ENCODE measurements at regions not wholly inside any gene's neighbourhood (a gene's known extent, or its start where the extent isn't known, plus 50 kb on each side); places are given as distances from the start of the nearest gene placed in this dataset.

DNA sequence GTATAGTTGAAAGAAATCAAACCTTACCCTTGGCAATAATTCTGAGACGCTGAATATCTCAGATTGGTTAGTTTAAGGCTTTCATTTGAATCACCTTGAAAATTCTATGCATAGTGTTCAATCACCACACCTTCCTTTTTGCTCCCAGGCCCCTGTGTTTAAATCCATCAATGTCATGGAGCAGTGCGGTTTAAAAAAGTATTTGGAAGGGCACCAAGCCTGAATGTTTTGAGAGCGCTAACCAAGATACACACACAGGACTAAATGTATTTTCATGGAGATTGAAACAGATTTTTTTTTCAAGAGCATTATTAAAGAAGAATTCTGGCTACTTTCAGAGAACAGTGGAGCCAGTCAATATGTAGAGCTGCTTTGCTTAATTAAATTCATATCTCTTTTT lies 195.7 kb downstream of the CENPW start:
- Mint-ChIP-seq H3K36me3 (ENCODE audit: low read depth, unreplicated experiment) (no peaks in the 10 kb centered on the region), H3K27ac (ENCODE audit: unreplicated experiment) (no peak overlapping the region), H3K4me1 (ENCODE audit: low read depth, unreplicated experiment) (peaks cover 5% of the 10 kb centered on the region), H3K4me3 (ENCODE audit: unreplicated experiment) (no peak overlapping the region), H3K27me3 (ENCODE audit: low read depth, unreplicated experiment) (no peaks in the 10 kb centered on the region), H3K9me3 (ENCODE audit: unreplicated experiment) (no peaks in the 10 kb centered on the region)
- DNase-seq (ENCODE audit: low read depth) (peak; percentile 56), FAIRE-seq (no peak)
- H3K9me3 ChIP-seq (ENCODE audit: insufficient read depth, low read depth, low read length), result no peaks in the 10 kb centered on the region
- no peaks in the 10 kb centered on the region for H3K27me3 ChIP-seq (ENCODE audit: insufficient read depth, low read length)
- H3K4me3 ChIP-seq (ENCODE audit: insufficient read depth, low read depth, low read length), result no peak overlapping the region
- no peak overlapping the region for H2AFZ ChIP-seq (ENCODE audit: low read depth, low read length)
- no peaks in the 10 kb centered on the region for H4K20me1 ChIP-seq (ENCODE audit: insufficient read depth, low read length)
- no peaks in the 10 kb centered on the region for H3K36me3 ChIP-seq (ENCODE audit: insufficient read depth, low read length)
- no peak overlapping the region for H3K9ac ChIP-seq (ENCODE audit: low read length)
- no peak overlapping the region for H3K4me2 ChIP-seq (ENCODE audit: low read length)
- H3K4me1 ChIP-seq (ENCODE audit: insufficient read depth, low read length), result peaks cover 6% of the 10 kb centered on the region
- H3K79me2 ChIP-seq (ENCODE audit: insufficient read depth, low read length), result no peaks in the 10 kb centered on the region
- no peak overlapping the region for H3K27ac ChIP-seq (ENCODE audit: low read depth, low read length)
- TF ChIP-seq, protein P1, sequence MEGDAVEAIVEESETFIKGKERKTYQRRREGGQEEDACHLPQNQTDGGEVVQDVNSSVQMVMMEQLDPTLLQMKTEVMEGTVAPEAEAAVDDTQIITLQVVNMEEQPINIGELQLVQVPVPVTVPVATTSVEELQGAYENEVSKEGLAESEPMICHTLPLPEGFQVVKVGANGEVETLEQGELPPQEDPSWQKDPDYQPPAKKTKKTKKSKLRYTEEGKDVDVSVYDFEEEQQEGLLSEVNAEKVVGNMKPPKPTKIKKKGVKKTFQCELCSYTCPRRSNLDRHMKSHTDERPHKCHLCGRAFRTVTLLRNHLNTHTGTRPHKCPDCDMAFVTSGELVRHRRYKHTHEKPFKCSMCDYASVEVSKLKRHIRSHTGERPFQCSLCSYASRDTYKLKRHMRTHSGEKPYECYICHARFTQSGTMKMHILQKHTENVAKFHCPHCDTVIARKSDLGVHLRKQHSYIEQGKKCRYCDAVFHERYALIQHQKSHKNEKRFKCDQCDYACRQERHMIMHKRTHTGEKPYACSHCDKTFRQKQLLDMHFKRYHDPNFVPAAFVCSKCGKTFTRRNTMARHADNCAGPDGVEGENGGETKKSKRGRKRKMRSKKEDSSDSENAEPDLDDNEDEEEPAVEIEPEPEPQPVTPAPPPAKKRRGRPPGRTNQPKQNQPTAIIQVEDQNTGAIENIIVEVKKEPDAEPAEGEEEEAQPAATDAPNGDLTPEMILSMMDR (IDR thresholded peaks at IDR 0.05; ENCODE audit: insufficient read depth, low read depth, low read length), result no peak
- TF ChIP-seq EZH2 (IDR thresholded peaks at IDR 0.05; ENCODE audit: insufficient read depth, low read length), result no peak

DNA sequence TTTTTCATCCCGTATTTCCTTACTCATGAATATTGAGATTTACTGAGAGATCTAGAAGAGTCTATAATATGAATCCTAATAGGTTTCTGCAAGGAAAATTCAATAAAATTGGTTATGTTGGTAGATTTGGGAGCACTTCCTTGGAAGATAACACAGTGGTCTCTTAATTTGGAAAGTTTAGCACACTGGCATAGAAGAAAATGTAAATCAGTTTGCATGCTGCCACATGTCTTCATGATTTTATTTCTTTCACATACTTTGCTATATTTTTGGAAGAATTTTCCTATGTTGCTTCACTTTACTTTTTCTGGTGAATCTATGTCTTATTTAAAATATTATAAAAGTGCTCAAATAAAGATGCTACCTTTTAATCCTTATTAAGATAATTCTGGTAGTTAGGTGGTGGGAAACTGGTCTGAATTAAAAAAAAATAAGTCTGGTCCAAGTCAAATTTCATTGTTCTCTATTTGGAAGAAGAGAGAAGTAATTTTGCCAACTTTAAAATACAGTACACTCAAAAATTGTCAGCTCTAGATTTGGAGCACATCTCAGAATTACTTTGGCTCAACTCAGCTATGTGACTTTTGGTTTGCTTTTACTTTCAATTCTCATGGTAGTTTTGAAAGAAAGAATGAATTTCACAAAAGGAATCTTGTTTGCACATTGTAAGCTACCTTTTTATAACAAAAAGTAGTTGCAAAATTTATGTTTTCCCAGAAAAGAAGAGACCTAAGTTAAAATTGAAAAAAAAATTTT lies 197.3 kb downstream of the CENPW start:
- FAIRE-seq (no peak), DNase-seq (ENCODE audit: low read depth) (no peak)
- Histone ChIP-seq H3K27me3 (ENCODE audit: insufficient read depth, low read length) (no peaks in the 10 kb centered on the region), H4K20me1 (ENCODE audit: insufficient read depth, low read length) (no peaks in the 10 kb centered on the region), H3K4me2 (ENCODE audit: low read length) (no peak overlapping the region), H3K9me3 (ENCODE audit: insufficient read depth, low read depth, low read length) (no peaks in the 10 kb centered on the region), H3K79me2 (ENCODE audit: insufficient read depth, low read length) (no peaks in the 10 kb centered on the region), H3K4me3 (ENCODE audit: insufficient read depth, low read depth, low read length) (no peak overlapping the region), H3K36me3 (ENCODE audit: insufficient read depth, low read length) (no peaks in the 10 kb centered on the region), H3K4me1 (ENCODE audit: insufficient read depth, low read length) (peaks cover 6% of the 10 kb centered on the region), H3K9ac (ENCODE audit: low read length) (no peak overlapping the region), H2AFZ (ENCODE audit: low read depth, low read length) (no peak overlapping the region), H3K27ac (ENCODE audit: low read depth, low read length) (no peak overlapping the region)
- no peaks in the 10 kb centered on the region for H3K9me3 Mint-ChIP-seq (ENCODE audit: unreplicated experiment)
- peaks cover 5% of the 10 kb centered on the region for H3K4me1 Mint-ChIP-seq (ENCODE audit: low read depth, unreplicated experiment)
- no peaks in the 10 kb centered on the region for H3K36me3 Mint-ChIP-seq (ENCODE audit: low read depth, unreplicated experiment)
- TF ChIP-seq EZH2 (IDR thresholded peaks at IDR 0.05; ENCODE audit: insufficient read depth, low read length), result no peak
- TF ChIP-seq, protein P1 (IDR thresholded peaks at IDR 0.05; ENCODE audit: insufficient read depth, low read depth, low read length), result no peak
- no peak overlapping the region for H3K27ac Mint-ChIP-seq (ENCODE audit: unreplicated experiment)
- H3K4me3 Mint-ChIP-seq (ENCODE audit: unreplicated experiment), result no peak overlapping the region
- no peaks in the 10 kb centered on the region for H3K27me3 Mint-ChIP-seq (ENCODE audit: low read depth, unreplicated experiment)

DNA sequence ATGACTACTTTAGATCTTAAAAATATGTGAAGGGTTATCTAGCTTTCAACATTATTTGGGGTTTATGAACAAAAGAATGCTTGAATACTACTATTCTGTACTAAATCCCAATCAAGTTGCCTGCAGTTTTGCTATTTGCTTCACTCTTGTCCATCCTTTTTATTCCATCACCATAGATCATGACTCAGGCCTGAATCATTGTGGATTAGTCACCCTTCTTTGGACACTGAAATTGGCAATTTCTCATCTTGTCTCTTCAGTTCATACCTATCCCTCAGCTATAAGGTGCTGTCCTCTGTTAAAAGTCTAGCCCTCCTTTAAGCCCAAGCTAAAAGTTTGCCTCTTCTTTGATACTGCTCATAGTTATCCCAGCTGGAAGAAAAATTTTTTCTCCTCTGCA lies 199.1 kb downstream of the CENPW start:
- Histone ChIP-seq H3K4me3 (ENCODE audit: insufficient read depth, low read depth, low read length) (no peak overlapping the region), H3K9me3 (ENCODE audit: insufficient read depth, low read depth, low read length) (no peaks in the 10 kb centered on the region)
- peak; percentile 93 for FAIRE-seq

More for the DNA sequence above, 199.1 kb downstream of the CENPW start:
- H3K4me1 Mint-ChIP-seq (ENCODE audit: low read depth, unreplicated experiment), result peaks cover 5% of the 10 kb centered on the region
- no peaks in the 10 kb centered on the region for H3K79me2 ChIP-seq (ENCODE audit: insufficient read depth, low read length)
- H3K27me3 ChIP-seq (ENCODE audit: insufficient read depth, low read length), result no peaks in the 10 kb centered on the region
- peak overlapping the region; percentile 4 for H3K4me2 ChIP-seq (ENCODE audit: low read length)
- TF ChIP-seq EZH2 (IDR thresholded peaks at IDR 0.05; ENCODE audit: insufficient read depth, low read length), result no peak
- TF ChIP-seq, protein P1 (IDR thresholded peaks at IDR 0.05; ENCODE audit: insufficient read depth, low read depth, low read length), result no peak
- no peaks in the 10 kb centered on the region for H3K36me3 ChIP-seq (ENCODE audit: insufficient read depth, low read length)
- no peak overlapping the region for H3K9ac ChIP-seq (ENCODE audit: low read length)
- H3K4me1 ChIP-seq (ENCODE audit: insufficient read depth, low read length), result peaks cover 6% of the 10 kb centered on the region
- DNase-seq (ENCODE audit: low read depth), result peak; percentile 66
- no peaks in the 10 kb centered on the region for H3K9me3 Mint-ChIP-seq (ENCODE audit: unreplicated experiment)
- H2AFZ ChIP-seq (ENCODE audit: low read depth, low read length), result no peak overlapping the region
- H3K27ac ChIP-seq (ENCODE audit: low read depth, low read length), result no peak overlapping the region
- H3K36me3 Mint-ChIP-seq (ENCODE audit: low read depth, unreplicated experiment), result no peaks in the 10 kb centered on the region
- H3K27me3 Mint-ChIP-seq (ENCODE audit: low read depth, unreplicated experiment), result no peaks in the 10 kb centered on the region
- no peak overlapping the region for H3K27ac Mint-ChIP-seq (ENCODE audit: unreplicated experiment)
- H4K20me1 ChIP-seq (ENCODE audit: insufficient read depth, low read length), result no peaks in the 10 kb centered on the region
- no peak overlapping the region for H3K4me3 Mint-ChIP-seq (ENCODE audit: unreplicated experiment)
